Esophagus muscularis mucosa (tissue), 4 donors: ENCODE measurements at regions not wholly inside any gene's neighbourhood (a gene's known extent, or its start where the extent isn't known, plus 50 kb on each side); places are given as distances from the start of the nearest gene placed in this dataset.

ENCODE experiments used
- EP300 ChIP-seq: sonication (generic); formaldehyde crosslinking; IDR thresholded peaks from one replicate; pipeline ENCODE4 v1.6.1; 2017; ENCODE audit warnings: antibody characterized with exemption
- POLR2A ChIP-seq: fragments of 450-650 bp; IDR thresholded peaks from one replicate; pipeline ENCODE4 v1.6.1; 2017; ENCODE audit warnings: antibody characterized with exemption, moderate library complexity, mild to moderate bottlenecking, low read depth
- TF ChIP-seq, protein P1 (sequence below), 3 experiments: fragments of 200-600 bp in 2 of 3; fragments of 450-650 bp in 1 of 3; sonication (generic) in 2 of 3; IDR thresholded peaks; one replicate each; pipeline ENCODE4 v1.5.1; 2017 to 2019; ENCODE audit warnings: antibody characterized with exemption in 3 of 3, mild to moderate bottlenecking in 2 of 3, moderate library complexity in 1 of 3

DNA sequence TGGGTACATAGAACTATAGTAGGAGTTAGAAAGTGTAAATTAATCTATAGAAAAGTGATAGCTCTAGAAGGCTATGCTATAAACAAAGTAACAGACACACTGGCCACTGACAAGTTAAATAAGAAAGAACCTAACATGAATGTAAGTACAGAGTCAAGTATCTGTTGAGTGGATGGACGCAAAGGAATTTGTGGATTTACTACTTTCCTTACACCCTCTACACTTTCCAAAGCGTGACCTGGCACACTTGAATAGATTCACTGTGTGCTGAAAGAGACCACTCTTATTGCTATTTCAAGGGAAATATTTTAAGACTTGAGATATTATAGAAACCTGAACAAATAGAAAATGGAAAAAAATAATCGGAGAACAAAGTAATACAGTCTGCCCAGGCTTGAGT lies 142.8 kb upstream of the SAMSN1 start:
- TF ChIP-seq EP300 (no peak), POLR2A (no peak)
- TF ChIP-seq, protein P1, sequence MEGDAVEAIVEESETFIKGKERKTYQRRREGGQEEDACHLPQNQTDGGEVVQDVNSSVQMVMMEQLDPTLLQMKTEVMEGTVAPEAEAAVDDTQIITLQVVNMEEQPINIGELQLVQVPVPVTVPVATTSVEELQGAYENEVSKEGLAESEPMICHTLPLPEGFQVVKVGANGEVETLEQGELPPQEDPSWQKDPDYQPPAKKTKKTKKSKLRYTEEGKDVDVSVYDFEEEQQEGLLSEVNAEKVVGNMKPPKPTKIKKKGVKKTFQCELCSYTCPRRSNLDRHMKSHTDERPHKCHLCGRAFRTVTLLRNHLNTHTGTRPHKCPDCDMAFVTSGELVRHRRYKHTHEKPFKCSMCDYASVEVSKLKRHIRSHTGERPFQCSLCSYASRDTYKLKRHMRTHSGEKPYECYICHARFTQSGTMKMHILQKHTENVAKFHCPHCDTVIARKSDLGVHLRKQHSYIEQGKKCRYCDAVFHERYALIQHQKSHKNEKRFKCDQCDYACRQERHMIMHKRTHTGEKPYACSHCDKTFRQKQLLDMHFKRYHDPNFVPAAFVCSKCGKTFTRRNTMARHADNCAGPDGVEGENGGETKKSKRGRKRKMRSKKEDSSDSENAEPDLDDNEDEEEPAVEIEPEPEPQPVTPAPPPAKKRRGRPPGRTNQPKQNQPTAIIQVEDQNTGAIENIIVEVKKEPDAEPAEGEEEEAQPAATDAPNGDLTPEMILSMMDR (IDR thresholded peaks at IDR 0.05): no peak
